Stimulated activated CD4-positive, alpha-beta T cell treated with anti-CD3 and anti-CD28 coated beads, Interleukin-15, amount 100 ng/mL, for 48 hours (primary cell): ENCODE measurements at regions not wholly inside any gene's neighbourhood (a gene's known extent, or its start where the extent isn't known, plus 50 kb on each side); places are given as distances from the start of the nearest gene placed in this dataset.
"Not testable (repeated sequence)": the region's sequence is repeated elsewhere in the genome, so short reads cannot be mapped to it uniquely, and the experiment has no call there.

Source experiments
- DNase-seq, 2 donors: peaks; one replicate each; pipeline ENCODE4 v3.0.0-alpha.2; 2020; ENCODE audit warnings: low read depth in 2 of 2

DNA sequence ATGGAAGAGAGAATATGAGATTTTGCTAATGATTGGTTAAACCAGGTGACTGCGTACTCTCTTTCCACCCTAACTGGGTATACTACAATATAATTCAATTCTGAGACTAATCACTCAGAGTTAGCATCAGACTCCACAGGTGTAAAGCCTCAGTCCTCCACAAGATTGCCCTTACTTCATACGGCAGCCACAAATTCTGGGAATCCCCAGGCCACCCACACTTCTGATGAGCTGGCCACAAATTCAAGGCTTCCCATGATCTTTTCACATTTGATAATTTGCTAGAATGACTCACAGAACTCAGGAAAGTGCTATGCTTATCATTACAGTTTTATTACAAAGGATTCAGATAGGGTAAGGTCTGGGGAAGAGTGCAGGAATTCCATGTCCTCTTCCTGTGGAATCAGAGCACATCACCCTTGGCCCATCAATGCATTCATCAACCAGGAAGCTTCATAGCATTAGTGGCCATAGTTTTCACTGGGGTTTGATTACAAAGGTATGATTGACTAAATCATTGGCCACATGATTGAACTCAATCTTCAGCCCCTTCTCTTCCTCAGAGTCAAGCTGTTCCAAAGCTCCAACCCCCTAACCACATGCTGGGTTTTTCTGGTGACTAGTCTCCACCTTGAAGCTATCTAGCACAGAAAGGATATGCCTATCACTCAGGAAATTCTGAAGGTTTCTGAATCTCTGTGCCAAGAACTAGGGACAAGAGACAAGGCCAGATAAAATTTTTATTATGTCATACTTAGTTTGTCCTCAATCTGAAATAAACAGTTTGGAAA is 131.7 kb downstream of the HHIPL2 start:
- peak; percentile 10 to 42 for DNase-seq

DNA sequence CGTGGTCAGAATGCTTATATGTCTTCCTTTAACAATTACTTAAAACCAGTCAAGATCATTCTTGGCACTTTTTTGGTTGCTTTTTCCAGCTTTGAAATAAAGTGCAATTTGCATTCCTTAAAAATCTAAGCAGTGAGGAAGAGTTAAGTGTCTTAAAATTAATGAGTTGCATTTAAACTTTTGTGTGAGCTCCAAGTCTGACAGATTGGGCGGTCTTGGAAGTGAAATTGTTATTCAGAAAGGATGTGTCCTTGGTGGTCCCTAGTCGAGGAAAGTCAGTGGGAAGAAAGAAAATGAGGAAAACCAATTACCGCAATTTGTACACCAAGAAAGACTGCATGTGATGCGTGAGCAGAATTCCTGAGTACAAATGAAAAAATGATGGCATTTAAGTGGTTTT is 132.5 kb downstream of the HHIPL2 start:
- no peak for DNase-seq

DNA sequence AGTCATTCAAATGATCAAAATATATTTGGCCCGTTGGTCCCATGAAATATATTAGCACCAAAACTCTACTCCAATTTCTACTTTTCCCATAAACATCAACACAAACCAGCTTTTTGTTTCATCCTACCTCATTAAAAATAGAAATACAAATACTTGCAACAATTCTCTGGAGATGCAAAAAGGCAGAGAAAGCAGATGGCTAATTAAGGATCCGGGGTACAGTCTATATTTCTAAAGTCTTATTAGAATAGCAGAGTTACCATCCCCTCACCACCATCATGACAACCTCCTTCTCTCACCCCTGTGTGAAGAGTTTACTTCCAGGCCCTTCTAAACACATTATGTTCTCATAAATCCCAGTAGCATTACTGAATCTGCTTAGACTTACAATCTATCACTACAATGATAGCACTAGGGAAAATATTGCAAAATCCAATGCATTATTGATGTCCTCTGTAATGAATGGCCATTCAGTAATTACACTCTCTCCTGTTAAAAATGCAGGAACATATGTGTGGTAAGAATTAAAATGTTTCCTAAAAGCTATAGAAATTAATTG is 133.8 kb downstream of the HHIPL2 start:
- DNase-seq, result no peak

DNA sequence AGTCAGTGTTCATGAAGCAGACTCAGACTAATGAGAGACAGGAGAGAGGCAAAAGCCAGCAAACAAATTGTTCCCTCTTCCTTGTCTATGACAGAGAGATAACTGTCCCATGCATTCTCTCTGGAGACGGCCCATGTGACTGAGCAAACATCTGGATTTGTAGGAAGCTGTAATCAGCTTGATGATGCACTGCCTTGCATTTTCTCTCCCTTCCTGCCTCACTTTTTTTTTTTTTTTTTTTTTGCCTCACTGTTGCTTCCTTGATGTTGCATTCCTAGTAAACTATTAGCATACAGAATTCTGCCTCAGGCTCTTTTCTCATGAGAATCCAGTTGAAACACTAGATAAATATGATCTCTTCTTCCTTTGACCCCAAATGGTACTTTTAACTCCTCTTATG is 134.5 kb downstream of the HHIPL2 start:
- no peak for DNase-seq

DNA sequence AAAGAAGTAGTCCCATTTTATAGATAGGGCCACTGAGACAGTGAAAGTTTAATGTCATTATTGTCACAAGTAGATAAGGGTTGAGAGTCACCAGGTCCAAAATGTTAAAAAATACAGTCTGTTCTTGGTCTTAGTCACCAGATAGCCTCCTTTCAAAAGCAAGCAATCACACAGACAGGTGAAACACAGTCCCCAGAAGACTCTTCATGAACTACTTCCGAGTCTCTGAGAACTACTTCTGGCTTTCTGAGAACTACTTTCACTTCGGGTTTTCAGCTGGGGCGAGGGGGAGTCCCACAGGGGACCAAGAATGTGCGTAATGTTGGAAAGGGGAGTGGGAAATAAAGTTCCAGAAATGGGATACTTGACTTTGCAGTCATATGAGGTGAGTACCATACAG is 143.2 kb downstream of the HHIPL2 start:
- no peak for DNase-seq

DNA sequence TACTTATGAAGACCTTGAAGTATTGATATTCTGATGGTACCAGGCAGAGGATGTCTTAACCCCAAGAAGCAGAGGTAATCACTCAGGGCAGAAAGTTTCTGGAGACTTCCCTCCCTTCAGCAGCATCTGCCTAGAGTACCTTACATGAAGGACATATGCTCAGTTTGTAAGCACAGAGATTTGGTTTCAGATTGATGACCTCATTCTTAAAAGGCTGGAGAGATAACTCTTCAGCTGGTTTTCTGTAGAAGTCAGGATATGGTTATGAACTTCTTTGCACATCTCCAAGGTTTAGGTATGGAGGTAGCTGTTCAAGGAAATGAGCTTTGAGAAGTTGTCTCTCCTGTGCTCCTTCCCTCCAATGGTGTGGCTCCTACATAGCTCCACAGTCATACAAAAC is 148.7 kb downstream of the HHIPL2 start:
- no peak for DNase-seq

DNA sequence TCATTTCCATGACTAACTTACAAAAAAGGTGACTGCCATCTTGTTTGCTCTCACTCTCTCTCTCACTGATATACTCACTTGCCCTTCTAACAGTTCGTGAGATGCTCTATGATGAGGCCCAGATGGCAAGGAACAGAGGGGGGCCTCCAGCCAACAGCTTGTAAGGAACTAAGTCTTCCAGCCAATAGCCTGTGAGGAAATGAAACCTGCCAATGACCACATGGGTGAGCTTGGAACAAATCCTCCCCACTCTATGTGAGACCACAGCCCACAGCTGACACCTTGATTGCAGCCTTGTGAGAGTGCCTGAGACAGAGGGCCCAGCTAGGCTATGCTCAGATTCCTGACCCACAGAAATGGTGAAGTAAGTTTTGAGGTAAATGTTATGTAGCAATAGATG is 153.7 kb downstream of the HHIPL2 start:
- no peak for DNase-seq

DNA sequence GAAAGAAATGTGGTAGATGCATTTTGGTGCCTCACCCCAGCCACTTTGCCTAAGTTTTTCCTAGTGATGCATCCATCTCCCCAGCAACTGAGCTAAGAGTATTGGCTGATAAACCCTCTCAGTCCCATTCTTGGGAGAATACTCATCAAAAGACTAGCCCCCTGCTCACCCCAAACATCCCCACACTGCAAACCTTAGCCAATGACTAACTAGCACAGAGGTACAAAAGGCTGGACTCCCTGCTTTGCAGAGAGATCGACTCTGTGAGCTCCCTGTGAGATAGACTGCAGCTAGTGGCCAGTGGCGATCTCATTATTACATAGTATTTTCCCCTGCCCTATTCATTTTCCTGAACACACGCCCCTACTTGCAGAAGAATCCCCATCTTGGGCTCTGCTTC is 155.3 kb downstream of the HHIPL2 start:
- no peak for DNase-seq

DNA sequence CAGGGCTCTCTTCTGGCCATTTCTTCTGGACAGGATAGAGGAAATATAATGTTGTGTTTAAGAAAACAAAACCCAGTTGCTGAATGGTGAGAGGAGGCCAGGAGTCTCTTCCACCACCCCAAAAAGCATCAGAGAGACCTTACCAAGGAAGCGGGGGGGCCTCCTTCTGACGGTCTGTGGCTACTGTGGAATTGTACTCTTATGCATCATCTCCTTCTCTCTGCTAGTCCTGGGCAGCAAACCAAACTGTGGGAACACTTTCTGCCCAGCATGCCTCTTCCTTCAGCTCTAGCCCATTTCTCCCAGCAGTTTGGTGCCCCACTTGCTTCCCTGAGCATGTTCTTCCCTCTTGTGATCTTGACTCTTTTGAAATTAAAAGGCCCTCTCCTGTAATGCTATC is 157.7 kb downstream of the HHIPL2 start:
- no peak for DNase-seq

DNA sequence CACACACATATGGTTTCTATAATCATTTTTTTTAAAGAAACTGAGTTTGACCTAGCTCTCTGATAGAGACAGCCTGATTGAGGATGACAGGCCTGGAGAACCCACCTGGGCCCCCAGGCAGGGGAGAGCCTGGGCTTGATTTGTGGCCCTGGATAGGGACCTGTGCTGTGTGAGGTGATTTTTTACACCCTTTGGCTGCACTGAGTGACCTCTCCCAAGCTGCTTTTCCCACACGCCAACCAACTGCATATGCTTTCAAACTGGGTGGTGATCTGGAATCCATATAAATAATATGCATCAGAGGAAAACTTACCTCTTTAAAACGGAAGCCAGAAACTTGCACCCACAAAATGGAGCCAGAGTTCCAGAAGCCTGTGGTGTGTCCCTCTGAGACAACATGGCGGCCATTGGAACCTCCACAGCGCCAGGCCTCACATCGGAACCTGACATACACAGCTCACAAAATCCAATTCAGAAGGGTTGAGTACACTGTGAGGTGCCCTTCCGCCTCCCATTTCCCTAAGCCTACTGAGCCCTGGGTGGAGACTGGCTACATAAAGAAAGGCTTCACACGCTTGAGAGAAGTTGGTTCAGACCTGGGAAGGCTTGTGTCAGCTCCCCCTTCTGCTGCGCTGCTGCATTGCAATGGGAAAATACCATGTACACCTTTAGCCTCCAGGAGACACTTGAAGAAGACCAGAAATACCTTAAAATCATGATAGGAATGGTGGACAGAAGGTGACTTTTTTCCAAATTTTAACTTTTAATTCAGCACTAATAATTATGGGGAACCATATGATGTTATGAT is 160.7 kb downstream of the HHIPL2 start:
- no peak for DNase-seq

DNA sequence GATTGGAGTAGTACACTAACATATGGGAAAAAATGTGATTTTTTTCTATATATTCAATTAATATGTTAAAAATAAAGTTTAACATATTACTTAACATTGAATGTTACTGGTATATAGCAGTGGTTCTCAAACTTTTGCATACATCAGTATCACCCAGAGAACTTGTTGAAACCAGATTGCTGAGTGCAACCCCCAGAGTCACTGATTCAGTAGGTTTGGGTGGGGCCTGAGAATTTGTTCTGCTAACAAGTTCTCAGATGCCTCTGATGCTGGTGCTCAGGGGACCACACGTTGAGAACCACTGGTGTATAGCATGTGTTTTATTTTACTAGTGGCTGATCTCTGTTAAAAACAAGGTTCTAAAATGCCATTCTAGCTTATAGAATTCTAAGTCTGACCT is 161.9 kb downstream of the HHIPL2 start:
- no peak for DNase-seq

DNA sequence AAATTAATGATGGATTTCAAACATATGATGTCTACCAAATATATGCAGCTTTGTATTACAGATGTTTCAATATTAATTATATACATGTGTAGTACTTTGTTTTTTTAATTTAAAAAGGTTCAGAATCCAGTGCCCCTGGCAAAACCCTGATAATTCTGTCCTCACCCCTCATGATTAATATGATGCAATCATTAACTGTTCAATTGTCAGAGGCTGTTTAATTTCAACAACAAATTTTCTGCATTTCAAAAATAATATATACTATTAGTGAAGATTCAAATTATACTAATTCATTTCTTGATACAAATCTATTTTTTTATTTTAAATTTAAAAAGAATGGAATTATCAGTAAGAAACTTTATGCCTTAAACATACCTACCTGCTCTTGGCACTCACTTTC is 162.6 kb downstream of the HHIPL2 start:
- DNase-seq, result no peak

DNA sequence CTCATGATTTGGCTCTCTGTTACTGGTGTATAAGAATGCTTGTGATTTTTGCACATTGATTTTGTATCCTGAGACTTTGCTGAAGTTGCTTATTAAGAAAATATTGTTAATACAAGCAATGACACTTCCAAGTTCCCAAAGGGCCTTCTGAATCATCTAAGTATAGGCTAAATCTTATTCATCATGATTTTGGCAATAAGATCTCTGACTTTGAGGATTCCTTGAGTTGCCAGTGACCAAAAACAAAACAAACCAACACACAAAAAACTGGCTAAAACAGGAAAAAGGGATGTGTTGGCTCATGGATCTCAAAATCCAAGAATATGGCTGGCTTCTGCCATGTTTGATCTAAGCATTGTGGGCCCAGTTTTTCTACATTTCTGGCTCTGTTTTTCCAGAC is 163.4 kb downstream of the HHIPL2 start:
- DNase-seq, result no peak

DNA sequence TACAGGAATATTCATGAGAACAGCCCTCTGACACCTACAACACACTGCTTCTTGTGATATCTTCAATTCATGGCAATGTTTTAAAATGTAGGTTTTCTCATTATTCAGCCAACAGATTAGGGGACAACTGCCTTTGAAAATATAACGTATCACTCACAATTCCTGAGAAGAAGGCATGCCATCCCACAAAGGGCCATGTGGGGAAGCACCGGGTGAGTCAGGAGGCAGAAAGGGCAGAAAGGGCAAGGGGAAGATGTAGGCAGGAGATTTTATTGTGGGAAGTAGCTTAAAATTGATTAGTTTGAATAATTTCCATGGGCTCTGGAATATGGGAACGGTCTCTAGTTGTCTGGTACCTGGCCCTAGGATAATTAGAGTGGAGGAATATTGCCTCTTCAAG is 165.7 kb downstream of the HHIPL2 start:
- no peak for DNase-seq

DNA sequence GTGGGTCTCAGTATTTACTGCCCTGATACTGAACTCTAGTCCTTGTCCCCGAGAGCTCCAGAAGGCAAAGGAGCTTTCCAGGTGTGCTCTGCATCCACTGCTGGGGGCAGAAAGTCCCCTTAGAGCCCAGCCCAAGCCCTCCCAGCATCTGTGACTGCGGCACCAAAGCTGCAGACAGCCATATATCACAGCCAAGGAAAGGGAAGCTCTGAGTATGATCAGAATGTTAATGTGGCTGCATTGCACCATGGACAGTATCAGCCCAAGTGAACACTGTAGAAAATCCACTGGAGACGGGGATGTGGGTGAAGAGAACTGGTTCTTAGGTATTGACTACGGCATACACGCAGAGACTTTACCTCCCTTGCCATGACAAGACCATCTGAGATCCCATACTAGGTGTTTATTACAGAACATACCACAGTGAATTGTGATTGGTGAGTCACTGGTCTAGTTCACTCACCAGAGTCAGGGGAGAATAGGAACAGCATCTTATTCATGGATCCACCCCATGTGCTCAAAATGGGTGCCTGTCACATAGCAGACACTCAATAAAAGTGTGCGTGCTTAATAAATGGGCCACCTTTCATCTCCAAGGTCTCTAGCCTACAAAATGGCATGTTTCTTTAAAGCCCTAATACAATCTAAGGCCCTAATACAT is 170.3 kb downstream of the HHIPL2 start:
- no peak for DNase-seq

DNA sequence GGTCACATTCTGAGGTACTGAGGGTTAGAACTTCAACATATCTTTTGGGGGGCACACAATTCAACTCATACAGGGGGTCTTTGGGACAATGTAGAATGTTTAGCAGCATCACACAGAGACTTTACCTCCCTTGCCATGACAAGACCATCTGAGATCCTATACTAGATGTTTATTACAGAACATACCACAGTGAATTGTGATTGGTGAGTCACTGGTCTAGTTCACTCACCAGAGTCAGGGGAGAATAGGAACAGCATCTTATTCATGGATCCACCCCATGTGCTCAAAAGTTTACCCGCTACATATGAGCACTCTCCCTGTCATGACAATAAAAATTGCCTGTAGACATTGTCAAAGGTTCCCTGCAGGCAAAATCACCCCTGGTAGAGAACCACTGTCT is 171.1 kb downstream of the HHIPL2 start:
- DNase-seq, result not testable (repeated sequence)

DNA sequence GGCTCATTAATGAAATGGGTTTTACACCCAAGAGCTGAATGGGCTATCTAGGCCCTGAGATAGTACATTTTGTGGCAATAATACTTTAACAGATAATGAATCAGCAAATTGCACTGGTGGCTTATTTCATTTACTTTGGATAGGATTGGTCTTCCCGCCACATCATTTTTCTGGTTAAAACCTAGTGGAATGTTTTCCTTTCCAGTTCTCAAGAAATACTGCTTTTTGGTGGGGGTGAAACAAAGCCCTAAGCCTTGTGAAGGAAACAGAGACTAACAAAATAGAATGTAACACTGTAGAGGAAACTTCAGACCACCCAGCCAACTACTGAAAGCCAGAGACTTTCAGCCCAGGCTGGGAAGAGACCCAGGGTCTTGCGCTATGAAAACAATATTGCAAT is 172.2 kb downstream of the HHIPL2 start:
- DNase-seq, result no peak

DNA sequence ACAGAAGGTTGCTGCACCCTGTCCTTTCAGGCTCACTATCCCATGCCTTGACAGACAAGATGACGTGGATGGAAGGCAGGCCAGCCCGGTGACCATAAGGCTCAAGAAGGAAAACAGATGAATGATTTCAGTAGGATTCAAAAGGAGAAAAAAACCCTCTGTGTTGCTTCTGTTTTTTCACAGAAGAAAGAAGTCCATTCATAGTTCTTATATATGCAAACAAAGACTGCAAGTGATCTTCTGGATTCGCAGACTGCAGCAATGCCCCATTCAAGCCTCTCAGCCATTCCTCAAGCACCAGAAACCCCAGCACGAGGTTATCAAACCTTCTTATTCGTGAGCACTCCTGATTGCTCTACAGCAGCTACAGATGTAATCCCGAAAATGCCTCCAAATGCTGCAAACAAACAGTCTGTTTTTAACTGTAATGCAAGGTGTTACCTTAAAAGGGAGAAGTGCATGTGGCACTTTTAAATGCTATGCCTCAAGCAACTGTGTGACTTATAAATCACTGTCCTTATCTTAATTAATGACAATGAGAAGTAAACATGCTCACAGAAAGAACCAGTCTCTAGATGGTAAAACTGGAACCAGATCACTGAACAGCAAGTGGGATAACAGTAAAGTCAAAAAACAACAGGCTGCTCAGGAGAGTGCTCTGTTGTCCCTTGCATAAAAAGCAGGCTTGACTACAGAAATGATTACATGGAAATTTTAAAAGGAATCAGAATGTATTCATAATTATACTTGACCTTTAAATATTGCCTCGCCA is 173.9 kb downstream of the HHIPL2 start:
- no peak for DNase-seq

DNA sequence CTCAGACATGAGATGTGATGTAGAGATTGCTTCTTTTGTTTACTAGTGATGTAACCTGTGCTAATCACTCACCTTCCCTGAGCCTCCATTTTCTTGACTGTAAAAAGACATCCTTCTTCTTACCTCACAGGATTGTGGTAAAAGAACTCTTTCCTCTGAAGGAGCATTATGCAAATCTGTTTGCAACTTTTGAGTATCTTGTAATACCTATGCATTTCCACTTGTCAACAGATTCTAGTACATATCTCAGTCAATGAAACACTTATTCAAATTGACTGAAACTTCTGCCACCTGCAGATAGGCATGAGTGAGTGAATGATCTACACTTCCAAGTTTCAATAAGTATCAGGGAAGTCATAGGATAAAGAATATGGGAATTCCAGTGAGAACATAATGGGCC is 174.7 kb downstream of the HHIPL2 start:
- no peak for DNase-seq

DNA sequence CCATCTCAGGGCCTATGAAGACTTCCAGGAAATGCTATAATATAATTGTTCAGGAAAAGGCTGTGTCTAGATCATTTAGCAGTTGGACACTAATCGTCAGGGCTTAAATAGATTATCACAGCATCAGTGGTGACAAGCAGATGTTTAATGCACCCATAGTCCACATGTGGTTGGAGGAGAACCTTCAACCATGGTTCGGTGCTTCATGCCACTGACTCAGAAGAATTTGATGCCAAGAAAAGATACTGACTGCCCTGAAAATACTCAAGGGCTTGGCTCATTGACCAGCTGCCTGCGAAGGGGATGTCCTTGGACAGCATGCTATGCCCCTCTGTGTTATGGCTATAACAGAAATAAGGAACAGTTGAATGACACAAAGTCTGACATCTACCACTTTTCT is 175.7 kb downstream of the HHIPL2 start:
- no peak for DNase-seq

DNA sequence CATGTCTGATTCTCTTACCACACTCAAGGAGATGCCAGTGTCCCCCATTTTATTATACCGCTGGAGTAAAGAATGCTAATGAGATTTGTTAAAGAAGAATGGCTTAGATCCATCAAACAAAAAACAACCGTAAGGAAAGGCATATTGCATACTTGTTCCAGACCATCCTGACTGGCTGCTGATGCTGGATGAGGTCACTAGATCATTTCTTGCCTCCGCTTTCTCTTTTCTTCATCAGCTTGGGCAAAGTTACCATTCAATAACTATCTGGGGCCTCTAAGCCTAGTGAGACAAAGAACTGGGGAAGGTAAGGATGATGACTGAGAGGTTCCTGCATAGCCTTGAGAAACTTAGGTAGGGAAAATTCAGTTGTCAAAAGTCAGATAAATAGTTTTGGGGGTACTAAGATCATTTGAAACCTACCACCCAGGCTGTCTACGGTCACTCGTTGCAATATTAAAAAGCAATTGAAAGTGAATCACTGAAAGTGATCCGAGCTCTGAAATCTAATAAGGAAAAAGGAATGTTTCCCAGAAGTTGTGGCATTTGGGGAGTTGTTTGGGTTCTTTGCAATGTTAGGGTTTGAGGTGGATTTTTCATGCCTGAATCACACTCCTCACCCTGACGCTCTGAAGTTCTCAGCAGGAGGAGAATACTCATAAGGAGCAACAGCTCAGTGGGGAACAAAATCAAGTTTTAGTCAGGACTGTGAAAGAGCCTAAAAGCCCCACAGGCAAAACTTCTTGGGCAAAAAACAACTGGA is 176.8 kb downstream of the HHIPL2 start:
- DNase-seq, result no peak
